ENCODE measurements at regions not wholly inside any gene's neighbourhood (a gene's known extent, or its start where the extent isn't known, plus 50 kb on each side); places are given as distances from the start of the nearest gene placed in this dataset.

GRCh38 chr2:102975996-102976975 is 214.5 kb downstream of the TMEM182 start:
- peak; percentile 12 to 40 for DNase-seq (ENCODE audit: low read depth in 2 of 2)
- Histone ChIP-seq H2AFZ (ENCODE audit: low read length) (no peak overlapping the region), H3K36me3 (ENCODE audit: control insufficient read depth, insufficient read depth, low read length) (no peaks in the 10 kb centered on the region), H3K79me2 (ENCODE audit: control insufficient read depth, insufficient read depth, low read length) (no peaks in the 10 kb centered on the region), H3K27ac (ENCODE audit: insufficient read depth, low read length) (no peak overlapping the region), H3K4me1 (ENCODE audit: control insufficient read depth, extremely low read depth, insufficient read depth, low read length) (no peaks in the 10 kb centered on the region), H4K20me1 (ENCODE audit: control insufficient read depth, extremely low read depth, insufficient read depth, low read length) (no peaks in the 10 kb centered on the region), H3K9me3 (ENCODE audit: control insufficient read depth, insufficient read depth, low read depth, low read length) (no peaks in the 10 kb centered on the region), H3K27me3 (ENCODE audit: control insufficient read depth, insufficient read depth, low read length) (no peaks in the 10 kb centered on the region), H3K4me2 (ENCODE audit: extremely low read depth, insufficient read depth, low read length) (no peak overlapping the region), H3K9ac (ENCODE audit: insufficient read depth, low read length) (no peak overlapping the region), H3K4me3 (replicated peaks in 1 of 4; ENCODE audit: control extremely low read depth in 1 of 4, insufficient read depth in 1 of 4, low read depth in 3 of 4, low read length in 4 of 4) (no peak overlapping the region)
- TF ChIP-seq EZH2 (IDR thresholded peaks at IDR 0.05; ENCODE audit: low read length, missing control alignments) (no peak), CTCF (conservative IDR thresholded peaks at IDR 0.05 in 1 of 2, IDR thresholded peaks at IDR 0.05 in 1 of 2; ENCODE audit: low read depth in 1 of 2, low read length in 2 of 2) (peak in 1 of 2 donors; percentile 33)

- no peaks in the 10 kb centered on the region for H3K27me3 ChIP-seq (ENCODE audit: control insufficient read depth, insufficient read depth, low read length)
- no peak for TF ChIP-seq EZH2 (IDR thresholded peaks at IDR 0.05; ENCODE audit: low read length, missing control alignments)
- no peak overlapping the region for H3K4me3 ChIP-seq (replicated peaks in 1 of 4; ENCODE audit: control extremely low read depth in 1 of 4, insufficient read depth in 1 of 4, low read depth in 3 of 4, low read length in 4 of 4)
- no peak overlapping the region for H2AFZ ChIP-seq (ENCODE audit: low read length)
- H3K9me3 ChIP-seq (ENCODE audit: control insufficient read depth, insufficient read depth, low read depth, low read length): no peaks in the 10 kb centered on the region
- H3K4me2 ChIP-seq (ENCODE audit: extremely low read depth, insufficient read depth, low read length): no peak overlapping the region
- H3K4me1 ChIP-seq (ENCODE audit: control insufficient read depth, extremely low read depth, insufficient read depth, low read length): no peaks in the 10 kb centered on the region
- H3K27ac ChIP-seq (ENCODE audit: insufficient read depth, low read length): no peak overlapping the region
- DNase-seq (ENCODE audit: low read depth in 2 of 2): no peak
- H3K79me2 ChIP-seq (ENCODE audit: control insufficient read depth, insufficient read depth, low read length): no peaks in the 10 kb centered on the region
- H3K36me3 ChIP-seq (ENCODE audit: control insufficient read depth, insufficient read depth, low read length): no peaks in the 10 kb centered on the region
- no peaks in the 10 kb centered on the region for H4K20me1 ChIP-seq (ENCODE audit: control insufficient read depth, extremely low read depth, insufficient read depth, low read length)
- H3K9ac ChIP-seq (ENCODE audit: insufficient read depth, low read length): no peak overlapping the region
These were observed 215.7 kb downstream of the TMEM182 start for GRCh38 chr2:102977426-102978090.

- Histone ChIP-seq H3K4me1 (ENCODE audit: control insufficient read depth, extremely low read depth, insufficient read depth, low read length) (no peaks in the 10 kb centered on the region), H3K4me3 (replicated peaks in 1 of 4; ENCODE audit: control extremely low read depth in 1 of 4, insufficient read depth in 1 of 4, low read depth in 3 of 4, low read length in 4 of 4) (no peak overlapping the region), H3K27me3 (ENCODE audit: control insufficient read depth, insufficient read depth, low read length) (no peaks in the 10 kb centered on the region), H3K9me3 (ENCODE audit: control insufficient read depth, insufficient read depth, low read depth, low read length) (no peaks in the 10 kb centered on the region), H3K36me3 (ENCODE audit: control insufficient read depth, insufficient read depth, low read length) (no peaks in the 10 kb centered on the region), H3K27ac (ENCODE audit: insufficient read depth, low read length) (no peak overlapping the region), H4K20me1 (ENCODE audit: control insufficient read depth, extremely low read depth, insufficient read depth, low read length) (no peaks in the 10 kb centered on the region), H3K4me2 (ENCODE audit: extremely low read depth, insufficient read depth, low read length) (no peak overlapping the region), H2AFZ (ENCODE audit: low read length) (no peak overlapping the region), H3K9ac (ENCODE audit: insufficient read depth, low read length) (no peak overlapping the region), H3K79me2 (ENCODE audit: control insufficient read depth, insufficient read depth, low read length) (no peaks in the 10 kb centered on the region)
- no peak for DNase-seq (ENCODE audit: low read depth in 2 of 2)
- TF ChIP-seq EZH2 (IDR thresholded peaks at IDR 0.05; ENCODE audit: low read length, missing control alignments): no peak
- no peak for TF ChIP-seq CTCF (conservative IDR thresholded peaks at IDR 0.05 in 1 of 2, IDR thresholded peaks at IDR 0.05 in 1 of 2; ENCODE audit: low read depth in 1 of 2, low read length in 2 of 2)
These were observed 216.3 kb downstream of the TMEM182 start for GRCh38 chr2:102978091-102978490.

All from fibroblast of lung (primary cell).